Esophagus squamous epithelium (tissue), 5 donors: ENCODE measurements at regions not wholly inside any gene's neighbourhood (a gene's known extent, or its start where the extent isn't known, plus 50 kb on each side); places are given as distances from the start of the nearest gene placed in this dataset.

Experiments
- DNase-seq: peaks from one replicate; lab custom pipeline; 2025; lab: John Stamatoyannopoulos, UW
- H3K27ac ChIP-seq, 4 donors: fragments of 200-600 bp; sonication (generic); one replicate each; pipeline ENCODE4 v1.5.1; 2016 to 2019; ENCODE audit warnings: mild to moderate bottlenecking in 1 of 4
- H3K27me3 ChIP-seq, 4 donors: fragments of 200-600 bp; sonication (generic); 1 replicate in 3 of 4; 2 replicates in 1 of 4; pipeline versions ENCODE4 v1.5.1 to v1.6.0; 2017 to 2021; ENCODE audit warnings: antibody characterized with exemption in 1 of 4
- H3K36me3 ChIP-seq, 3 donors: fragments of 200-600 bp; sonication (generic); one replicate each; pipeline ENCODE4 v1.5.1; 2016 to 2019
- H3K4me1 ChIP-seq, 3 donors: fragments of 200-600 bp; sonication (generic); one replicate each; pipeline ENCODE4 v1.5.1; 2017 to 2019
- H3K4me3 ChIP-seq, 4 donors: fragments of 200-600 bp; sonication (generic); 1 replicate in 3 of 4; 2 replicates in 1 of 4; pipeline ENCODE4 v1.5.1; 2016 to 2019; ENCODE audit warnings: mild to moderate bottlenecking in 2 of 4, moderate library complexity in 1 of 4
- H3K9me3 ChIP-seq, 3 donors: fragments of 200-600 bp; sonication (generic); one replicate each; pipeline ENCODE4 v1.5.1; 2016 to 2019
- CTCF ChIP-seq, 6 experiments: fragments of 450-650 bp in 4 of 6; fragments of 200-600 bp in 2 of 6; sonication (generic) in 2 of 6; IDR thresholded peaks; one replicate each; pipeline ENCODE4 v1.5.1; 2016 to 2019; ENCODE audit warnings: antibody characterized with exemption in 6 of 6, mild to moderate bottlenecking in 4 of 6, moderate library complexity in 4 of 6
- POLR2A ChIP-seq, 4 donors: fragments of 450-650 bp; IDR thresholded peaks; one replicate each; pipeline ENCODE4 v1.6.1; 2017; ENCODE audit warnings: antibody characterized with exemption in 4 of 4, mild to moderate bottlenecking in 4 of 4, moderate library complexity in 3 of 4
- WGBS, 2 donors: methylation state at CpG; one replicate each; pipeline ENCODE4 v1.1.5; 2018; 5-methylcytosine and 5-hydroxymethylcytosine counted together
- intact Hi-C: fragments of 100-400 bp; cut with DNase I; formaldehyde crosslinking; loops from one replicate; pipeline ENCODE4 v1.15.0; 2022
- donor health status: DM: yes; HTN: yes; CAD: no.

- WGBS, 2 donors = 96 to 98% methylated on average over 5 of the region's 5 CpGs
- no peak for DNase-seq
- H3K4me1 ChIP-seq = no peaks in the 10 kb centered on the region
- H3K36me3 ChIP-seq = no peaks in the 10 kb centered on the region
- H3K9me3 ChIP-seq = no peaks in the 10 kb centered on the region
- H3K27ac ChIP-seq = no peak overlapping the region
- peaks cover 0 to 14% (median 0%) of the 10 kb centered on the region in 4 donors for H3K27me3 ChIP-seq
- H3K4me3 ChIP-seq = no peak overlapping the region
- no peak for TF ChIP-seq CTCF (IDR thresholded peaks at IDR 0.05)
- TF ChIP-seq POLR2A (IDR thresholded peaks at IDR 0.05) = no peak
- intact Hi-C loops = no loop called here
Measured at GRCh38 chr18:77884454-77884853, 634.8 kb downstream of the GALR1 start.

- no peak for DNase-seq
- H3K36me3 ChIP-seq = no peaks in the 10 kb centered on the region
- intact Hi-C loops = no loop called here
- no peaks in the 10 kb centered on the region for H3K9me3 ChIP-seq
- no peak overlapping the region for H3K4me3 ChIP-seq
- no peak for TF ChIP-seq CTCF (IDR thresholded peaks at IDR 0.05)
- TF ChIP-seq POLR2A (IDR thresholded peaks at IDR 0.05) = no peak
- no peaks in the 10 kb centered on the region for H3K4me1 ChIP-seq
- 73 to 79% methylated on average over 6 of the region's 6 CpGs for WGBS, 2 donors
- no peak overlapping the region for H3K27ac ChIP-seq
- H3K27me3 ChIP-seq = peaks cover 0 to 26% (median 0%) of the 10 kb centered on the region in 4 donors
Measured at GRCh38 chr18:77894060-77894459, 644.4 kb downstream of the GALR1 start.

GRCh38 chr18:77895250-77895649, 645.6 kb downstream of the GALR1 start:
- H3K4me3 ChIP-seq = no peak overlapping the region
- intact Hi-C loops = no loop called here
- H3K27me3 ChIP-seq = peaks cover 0 to 31% (median 0%) of the 10 kb centered on the region in 4 donors
- no peak overlapping the region for H3K27ac ChIP-seq
- WGBS, 2 donors = 83 to 90% methylated on average over 6 of the region's 6 CpGs
- H3K4me1 ChIP-seq = peaks cover 0 to 7% (median 4%) of the 10 kb centered on the region in 3 donors
- no peaks in the 10 kb centered on the region for H3K36me3 ChIP-seq
- no peaks in the 10 kb centered on the region for H3K9me3 ChIP-seq
- no peak for DNase-seq
- TF ChIP-seq POLR2A (IDR thresholded peaks at IDR 0.05) = no peak
- TF ChIP-seq CTCF (IDR thresholded peaks at IDR 0.05) = no peak

- intact Hi-C loops = no loop called here
- no peak for DNase-seq
- H3K36me3 ChIP-seq = no peaks in the 10 kb centered on the region
- 55 to 61% methylated on average over 6 to 12 of the region's 12 CpGs for WGBS, 2 donors
- H3K4me1 ChIP-seq = peaks cover 0 to 10% (median 4%) of the 10 kb centered on the region in 3 donors
- H3K4me3 ChIP-seq = no peak overlapping the region
- H3K27ac ChIP-seq = no peak overlapping the region
- no peak for TF ChIP-seq CTCF (IDR thresholded peaks at IDR 0.05)
- TF ChIP-seq POLR2A (IDR thresholded peaks at IDR 0.05) = no peak
- no peaks in the 10 kb centered on the region for H3K9me3 ChIP-seq
- H3K27me3 ChIP-seq = peaks cover 0 to 31% (median 0%) of the 10 kb centered on the region in 4 donors
Measured at GRCh38 chr18:77896586-77897252, 647.1 kb downstream of the GALR1 start.

- intact Hi-C loops = no loop called here
- DNase-seq = no peak
- H3K4me1 ChIP-seq = peaks cover 0 to 10% (median 4%) of the 10 kb centered on the region in 3 donors
- no peaks in the 10 kb centered on the region for H3K36me3 ChIP-seq
- H3K27ac ChIP-seq = no peak overlapping the region
- TF ChIP-seq CTCF (IDR thresholded peaks at IDR 0.05) = no peak
- TF ChIP-seq POLR2A (IDR thresholded peaks at IDR 0.05) = no peak
- H3K9me3 ChIP-seq = no peaks in the 10 kb centered on the region
- peaks cover 0 to 31% (median 0%) of the 10 kb centered on the region in 4 donors for H3K27me3 ChIP-seq
- 30 to 38% methylated on average over 1 to 6 of the region's 8 CpGs for WGBS, 2 donors
- no peak overlapping the region for H3K4me3 ChIP-seq
Measured at GRCh38 chr18:77897606-77898005, 648.0 kb downstream of the GALR1 start.
